ENCODE measurements at regions not wholly inside any gene's neighbourhood (a gene's known extent, or its start where the extent isn't known, plus 50 kb on each side); places are given as distances from the start of the nearest gene placed in this dataset.
A peak's percentile ranks its signal among the peaks of the same experiment; 100 is the strongest.

DNA sequence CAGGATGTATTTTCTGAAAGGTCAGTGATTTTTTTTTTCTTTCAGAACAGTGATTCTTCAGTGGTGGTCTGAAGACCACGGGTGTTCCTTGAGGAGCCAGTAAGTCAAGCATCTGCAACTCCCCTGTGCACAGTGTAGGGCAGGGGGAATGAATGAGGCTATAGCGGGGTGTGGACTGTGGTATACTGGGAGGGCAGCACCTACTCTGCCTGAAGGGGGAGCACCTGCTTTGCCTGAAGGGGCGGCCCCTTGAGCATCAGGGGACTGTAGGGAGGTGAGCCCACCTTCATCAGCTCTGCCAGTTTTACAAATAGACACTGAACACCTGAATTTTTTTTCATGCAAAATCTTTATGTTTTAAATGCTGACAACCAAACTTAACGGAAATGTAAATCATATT lies 77.5 kb upstream of the RIPOR2 start:
- DNase-seq, result no peak

- DNase-seq, result no peak
Measured at GRCh38 chr6:25014369-25014768, 78.6 kb upstream of the RIPOR2 start.

GRCh38 chr6:25014791-25015560 lies 79.2 kb upstream of the RIPOR2 start:
- peak; percentile 34 for DNase-seq

DNA sequence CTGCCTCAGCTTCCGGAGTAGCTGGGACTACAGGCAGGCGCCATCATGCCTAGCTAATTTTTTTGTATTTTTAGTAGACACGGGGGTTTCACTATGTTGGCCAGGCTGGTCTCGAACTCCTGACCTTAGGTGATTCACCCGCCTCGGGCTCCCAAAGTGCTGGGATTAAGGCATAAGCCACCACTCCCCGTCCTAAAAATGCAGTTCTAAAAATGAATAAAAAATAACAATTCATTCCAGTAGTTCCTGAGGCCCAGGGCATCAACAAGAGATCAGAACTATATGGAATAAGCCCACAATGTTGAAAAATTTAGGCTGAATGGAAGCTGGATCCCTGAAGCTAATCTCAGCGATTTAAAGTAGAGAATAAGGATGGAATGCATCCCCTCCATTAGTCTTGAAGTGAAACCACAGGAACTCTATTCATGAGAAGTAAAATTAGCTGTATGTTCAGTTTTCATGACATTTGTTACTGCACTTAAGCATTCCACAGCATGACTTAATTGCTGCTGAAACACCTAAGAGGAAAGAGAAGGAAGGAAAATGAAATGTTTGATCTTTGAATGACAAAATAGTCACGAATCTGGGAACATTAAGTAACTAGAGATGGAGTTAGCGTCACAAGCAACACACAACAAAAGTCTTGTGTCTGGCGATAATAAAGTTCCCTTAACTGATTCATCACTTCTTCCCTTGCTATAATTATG lies 80.4 kb upstream of the RIPOR2 start:
- DNase-seq, result no peak

GRCh38 chr6:25017486-25017885 lies 81.7 kb upstream of the RIPOR2 start:
- no peak for DNase-seq

DNA sequence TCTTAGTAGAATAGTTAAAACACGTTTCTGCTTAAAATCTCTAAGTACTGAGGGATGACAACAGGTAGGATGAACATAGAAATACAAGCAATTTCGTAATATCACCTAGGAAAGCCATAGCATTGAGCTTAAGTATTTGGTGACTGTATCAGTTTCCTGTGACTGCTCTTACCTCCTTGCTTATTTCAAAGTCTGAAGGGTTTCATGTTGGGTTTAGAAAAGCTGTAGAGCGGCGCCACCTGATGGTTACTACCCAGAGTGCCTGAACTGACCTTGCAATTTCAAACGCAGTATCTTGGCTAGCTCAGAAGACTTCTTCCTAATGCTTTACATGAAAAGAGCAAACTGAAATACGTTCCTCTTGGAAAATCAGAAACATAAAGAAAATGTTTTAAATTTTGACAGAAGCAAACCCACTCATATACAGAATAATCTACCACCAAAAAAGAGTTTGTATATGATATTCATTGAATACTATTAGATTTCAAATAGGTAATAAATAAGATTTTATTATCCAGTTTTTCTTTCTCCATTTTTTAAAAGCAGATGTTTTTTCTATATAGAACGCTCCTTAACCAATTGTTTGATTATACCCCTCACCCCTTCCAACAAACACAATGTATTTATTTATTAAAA lies 82.3 kb upstream of the RIPOR2 start:
- peak; percentile 85 for DNase-seq

GRCh38 chr6:25018568-25018954 lies 82.8 kb upstream of the RIPOR2 start:
- DNase-seq, result no peak

GRCh38 chr6:25022140-25022553 lies 86.4 kb upstream of the RIPOR2 start:
- DNase-seq, result no peak

GRCh38 chr6:25023781-25024180 lies 88.0 kb upstream of the RIPOR2 start:
- no peak for DNase-seq

GRCh38 chr6:25024821-25025220 lies 89.1 kb upstream of the RIPOR2 start:
- DNase-seq, result no peak

DNA sequence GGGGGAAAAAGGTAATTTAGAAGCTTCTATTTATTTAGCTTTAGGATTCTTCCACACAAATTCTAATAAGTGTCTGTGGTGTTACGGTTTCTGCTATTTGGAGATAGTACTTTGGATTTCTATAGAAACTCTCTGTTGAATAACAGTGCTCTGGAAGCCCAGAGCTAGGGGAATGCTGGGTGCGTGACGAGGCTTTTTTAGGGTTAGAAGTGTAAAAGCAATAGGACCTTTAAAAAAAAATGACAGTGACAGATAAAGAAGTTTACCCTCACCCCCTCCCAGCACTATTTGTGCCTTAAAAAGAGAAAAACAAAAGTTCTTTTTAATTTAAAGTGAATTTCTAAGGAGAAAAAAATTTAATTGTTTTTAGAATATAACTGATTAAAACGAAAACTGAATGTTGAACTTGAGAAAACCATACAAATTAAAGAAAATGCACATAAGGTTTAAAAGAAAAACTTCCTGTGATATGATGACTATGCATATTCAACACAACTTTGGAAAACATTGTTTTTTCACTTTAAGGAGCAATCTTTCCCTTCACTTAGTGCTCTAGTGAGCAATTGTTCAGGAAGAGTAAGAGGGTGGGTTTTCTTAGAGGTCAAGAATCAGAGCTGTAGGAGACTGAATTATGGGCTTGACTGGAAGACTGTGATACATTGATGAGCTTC lies 89.6 kb upstream of the RIPOR2 start:
- DNase-seq, result no peak

GRCh38 chr6:25025919-25026301 lies 90.2 kb upstream of the RIPOR2 start:
- DNase-seq, result no peak

DNA sequence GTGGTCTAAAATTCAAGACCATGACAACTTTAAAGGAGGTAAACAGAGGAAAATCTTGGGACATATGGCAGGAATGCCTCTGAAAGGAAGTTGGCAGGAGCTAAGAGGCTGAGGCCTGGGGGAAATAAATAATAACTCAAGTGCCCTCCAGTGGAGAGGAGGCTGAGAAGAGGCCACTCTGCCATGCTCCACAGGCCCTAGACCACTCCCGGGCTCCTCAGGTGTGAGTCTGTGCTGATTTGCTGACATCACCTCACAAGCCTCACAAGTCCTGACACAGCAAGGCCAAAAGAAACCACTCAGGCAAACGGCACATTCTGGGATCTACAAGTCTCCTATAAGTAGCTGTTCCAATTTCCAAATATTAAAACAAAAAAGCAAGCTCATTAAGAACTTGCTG lies 91.0 kb upstream of the RIPOR2 start:
- DNase-seq, result no peak

- DNase-seq, result peak; percentile 86
Measured at GRCh38 chr6:25027221-25027916, 91.6 kb upstream of the RIPOR2 start.

DNA sequence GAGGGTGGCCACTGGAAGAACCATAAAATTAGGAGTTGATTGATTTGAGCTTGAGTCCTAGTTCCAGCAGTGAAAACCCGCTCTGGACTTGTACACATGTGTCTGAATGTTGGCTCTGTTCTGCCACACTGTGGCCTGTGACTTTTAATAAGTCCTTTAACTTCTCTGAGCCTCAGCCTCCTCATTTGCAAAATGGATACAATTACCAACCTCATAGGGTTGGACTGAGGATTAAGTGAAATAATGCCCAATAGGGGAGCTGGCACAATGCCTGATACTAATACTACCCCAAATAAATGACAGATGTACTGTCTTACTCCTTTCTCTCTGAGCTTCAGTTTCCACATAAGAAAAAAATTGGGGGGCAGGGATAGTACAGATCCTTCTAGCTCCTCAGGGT lies 92.6 kb upstream of the RIPOR2 start:
- DNase-seq, result no peak

GRCh38 chr6:25032934-25033333 lies 97.2 kb upstream of the RIPOR2 start:
- DNase-seq, result no peak

DNA sequence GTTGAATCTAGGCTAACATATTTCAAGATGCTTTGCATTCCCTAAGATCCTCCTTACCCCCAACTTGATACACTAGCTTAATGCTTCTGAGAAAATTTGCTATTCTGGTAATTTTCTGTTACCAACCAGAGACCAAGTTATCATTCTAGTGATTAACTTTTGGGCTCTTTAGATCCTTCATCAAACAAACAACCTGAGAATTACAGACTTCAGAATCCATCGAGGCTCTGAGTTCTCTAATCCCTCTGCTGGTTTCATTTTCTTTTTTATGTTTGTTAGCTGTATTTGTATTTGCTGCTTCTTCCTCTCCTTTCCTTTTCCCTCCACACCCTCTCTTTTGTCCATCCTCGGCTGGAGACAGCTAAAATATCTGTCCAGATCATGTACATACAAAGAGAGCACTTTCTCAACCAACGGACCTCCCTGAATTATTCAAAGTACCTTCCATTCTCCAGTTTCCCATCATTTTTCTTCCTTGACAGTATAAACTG lies 98.7 kb upstream of the RIPOR2 start:
- no peak for DNase-seq

- no peak for DNase-seq
Measured at GRCh38 chr6:25035174-25035511, 99.4 kb upstream of the RIPOR2 start.

GRCh38 chr6:25035512-25036435 lies 100.0 kb upstream of the RIPOR2 start:
- no peak for DNase-seq

GRCh38 chr6:25036461-25036860 lies 100.7 kb upstream of the RIPOR2 start:
- DNase-seq, result no peak

DNA sequence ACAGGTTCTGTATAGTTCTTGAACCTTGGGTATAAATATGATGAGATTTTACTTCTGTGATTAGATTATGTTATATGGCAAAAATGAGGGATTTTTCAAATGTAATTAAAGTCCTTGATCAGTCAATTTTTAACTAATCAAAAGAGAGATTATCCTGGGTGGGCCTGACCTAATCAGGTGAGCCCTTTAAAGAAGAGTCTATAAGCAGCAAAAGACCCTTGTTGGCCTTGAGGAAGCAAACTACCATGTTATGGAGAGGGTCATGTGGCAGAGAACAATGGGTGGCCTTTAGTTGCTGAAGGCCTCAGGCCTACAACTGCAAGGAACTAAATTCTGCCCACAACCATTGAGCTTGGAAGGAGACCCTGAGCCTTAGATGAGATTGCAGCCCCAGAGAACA lies 102.5 kb upstream of the RIPOR2 start:
- DNase-seq, result no peak

- DNase-seq, result no peak
Measured at GRCh38 chr6:25038999-25039398, 103.2 kb upstream of the RIPOR2 start.

Measured in stimulated activated CD4-positive, alpha-beta T cell treated with anti-CD3 and anti-CD28 coated beads, Interleukin-15, amount 100 ng/mL, for 24 hours (primary cell).